IMR-90 (cell line): ENCODE measurements at regions not wholly inside any gene's neighbourhood (a gene's known extent, or its start where the extent isn't known, plus 50 kb on each side); places are given as distances from the start of the nearest gene placed in this dataset.
"Not testable (repeated sequence)": the region's sequence is repeated elsewhere in the genome, so short reads cannot be mapped to it uniquely, and the experiment has no call there.

ENCODE experiments used
- CEBPB ChIP-seq: IDR thresholded peaks from 2 replicates; pipeline ENCODE4 v1.6.1; 2012; ENCODE audit warnings: low read depth, low read length, improper control_type of control experiment
- CHD1 ChIP-seq: IDR thresholded peaks from 2 replicates; pipeline ENCODE4 v1.6.1; 2012; ENCODE audit warnings: low read depth, low read length, improper control_type of control experiment
- CTCF ChIP-seq: conservative IDR thresholded peaks from 2 replicates; pipeline ENCODE4 v1.5.1; 2012; ENCODE audit warnings: mild to moderate bottlenecking, low read depth, low read length, improper control_type of control experiment
- ELK1 ChIP-seq: fragments of 150-350 bp; IDR thresholded peaks from 2 replicates; pipeline ENCODE4 v1.6.1; 2016; ENCODE audit warnings: low read depth, mild to moderate bottlenecking, low read length, moderate library complexity, borderline replicate concordance
- FOS ChIP-seq: fragments of 150-350 bp; IDR thresholded peaks from 2 replicates; pipeline ENCODE4 v1.6.1; 2016; ENCODE audit warnings: low read depth, low read length
- MAZ ChIP-seq: IDR thresholded peaks from 2 replicates; pipeline ENCODE4 v1.6.1; 2012; ENCODE audit warnings: low read depth, mild to moderate bottlenecking, low read length, improper control_type of control experiment, moderate library complexity, borderline replicate concordance
- MXI1 ChIP-seq: IDR thresholded peaks from 2 replicates; pipeline ENCODE4 v1.6.1; 2012; ENCODE audit warnings: low read depth, mild to moderate bottlenecking, low read length, moderate library complexity, borderline replicate concordance
- POLR2A ChIP-seq: IDR thresholded peaks from 2 replicates; pipeline ENCODE4 v1.6.1; 2012; ENCODE audit warnings: mild to moderate bottlenecking, low read depth, low read length
- RAD21 ChIP-seq: IDR thresholded peaks from 2 replicates; pipeline ENCODE4 v1.6.1; 2012; ENCODE audit warnings: low read length, improper control_type of control experiment
- RFX5 ChIP-seq: IDR thresholded peaks from 2 replicates; pipeline ENCODE4 v1.8.0; 2012; ENCODE audit warnings: low read depth, mild to moderate bottlenecking, low read length, moderate library complexity

GRCh38 chr13:111679645-111680044, 359.2 kb downstream of the TEX29 start:
- not testable (repeated sequence) for TF ChIP-seq RAD21, CTCF, FOS, RFX5, CEBPB, POLR2A, ELK1, MAZ, MXI1, CHD1
